A549 (cell line): ENCODE measurements at regions not wholly inside any gene's neighbourhood (a gene's known extent, or its start where the extent isn't known, plus 50 kb on each side); places are given as distances from the start of the nearest gene placed in this dataset.

Source experiments
- ATAC-seq, 2 experiments: fragments of 200-7000 bp in 1 of 2; fragments of >200 bp in 1 of 2; cut with Nextera tagmentation in 1 of 2; cut with Tn5 transposase in 1 of 2; 3 replicates each; pipeline versions ENCODE4 v1.8.0 to v1.9.1; 2018 to 2020; ENCODE audit warnings: mild to moderate bottlenecking in 1 of 2, moderate library complexity in 1 of 2
- CTCF ChIA-PET: fragments of 300-600 bp; sonication (Branson Sonifier 250); formaldehyde crosslinking; extraction: SDS; loops from one replicate; lab custom pipeline; 2021; ENCODE audit warnings: antibody characterized with exemption, inconsistent platforms; lab: Yijun Ruan, JAX
- POLR2A ChIA-PET: fragments of 350-600 bp; formaldehyde crosslinking; extraction: SDS; loops from one replicate; lab custom pipeline; 2021; ENCODE audit warnings: antibody characterized with exemption, inconsistent platforms; lab: Yijun Ruan, JAX
- DNase-seq, 2 experiments: peaks; one replicate each; pipeline versions ENCODE4 v3.0.0 to v3.0.0-alpha.2; 2011 to 2016; ENCODE audit warnings: low read depth in 1 of 2, low spot score in 1 of 2
- FAIRE-seq: peaks from 2 replicates; lab custom pipeline; 2011; peaks lifted over from hg19 to GRCh38; lab: Jason Lieb, UNC
- H3K27ac ChIP-seq, 2 experiments: fragments of >200 bp; sonication (Bioruptor Twin); formaldehyde crosslinking; 3 replicates each; pipeline ENCODE4 v1.5.1; 2016 to 2017
- H3K4me1 ChIP-seq: fragments of >200 bp; sonication (Bioruptor Twin); formaldehyde crosslinking; 3 replicates; pipeline ENCODE4 v1.6.1; 2016
- H3K4me2 ChIP-seq: fragments of >200 bp; sonication (Bioruptor Twin); formaldehyde crosslinking; 3 replicates; pipeline ENCODE4 v1.6.1; 2016
- H3K4me3 ChIP-seq: fragments of >200 bp; sonication (Bioruptor Twin); formaldehyde crosslinking; 3 replicates; pipeline ENCODE4 v1.5.1; 2016
- H3K9me3 ChIP-seq: fragments of >200 bp; sonication (Bioruptor Twin); formaldehyde crosslinking; 3 replicates; pipeline ENCODE4 v1.6.1; 2016
- BCL3 ChIP-seq: fragments of >200 bp; sonication (Bioruptor Twin); formaldehyde crosslinking; IDR thresholded peaks from 3 replicates; pipeline ENCODE4 v1.6.1; 2016
- CBX8 ChIP-seq: fragments of 200-600 bp; sonication (generic); IDR thresholded peaks from 2 replicates; pipeline ENCODE4 v1.6.1; 2016
- CHD4 ChIP-seq: fragments of 200-600 bp; sonication (generic); IDR thresholded peaks from 2 replicates; pipeline ENCODE4 v1.6.1; 2016; ENCODE audit warnings: antibody characterized with exemption, mild to moderate bottlenecking, borderline replicate concordance
- CTCF ChIP-seq: fragments of >200 bp; sonication (Bioruptor Twin); formaldehyde crosslinking; IDR thresholded peaks from 3 replicates; pipeline ENCODE4 v1.5.1; 2016
- EHF ChIP-seq: fragments of 250-450 bp; sonication (Bioruptor Pico); IDR thresholded peaks from 2 replicates; pipeline ENCODE4 v1.5.0; 2020; ENCODE audit warnings: mild to moderate bottlenecking
- EHMT2 ChIP-seq: fragments of 200-600 bp; sonication (generic); IDR thresholded peaks from 2 replicates; pipeline ENCODE4 v1.6.1; 2016; ENCODE audit warnings: antibody characterized with exemption, low read depth, mild to moderate bottlenecking, moderate library complexity
- EP300 ChIP-seq, 2 experiments: fragments of >200 bp; sonication (Bioruptor Twin); formaldehyde crosslinking; IDR thresholded peaks; 2 replicates in 1 of 2; 3 replicates in 1 of 2; pipeline ENCODE4 v1.6.1; 2016 to 2017
- FOSB ChIP-seq: fragments of 250-450 bp; sonication (Bioruptor Pico); IDR thresholded peaks from 2 replicates; pipeline ENCODE4 v1.5.0; 2020; ENCODE audit warnings: mild to moderate bottlenecking, moderate library complexity
- KDM1A ChIP-seq: fragments of 200-600 bp; sonication (generic); IDR thresholded peaks from 2 replicates; pipeline ENCODE4 v1.6.1; 2016; ENCODE audit warnings: low read depth, mild to moderate bottlenecking
- MAFK ChIP-seq: fragments of 450-650 bp; IDR thresholded peaks from 2 replicates; pipeline ENCODE4 v1.6.1; 2014; ENCODE audit not compliant: partially characterized antibody
- NFE2L2 ChIP-seq: fragments of 150-350 bp; conservative IDR thresholded peaks from 2 replicates; pipeline ENCODE4 v1.6.1; 2014; ENCODE audit warnings: low read length
- NR3C1 ChIP-seq: fragments of >200 bp; sonication (Bioruptor Twin); formaldehyde crosslinking; IDR thresholded peaks from 3 replicates; pipeline ENCODE4 v1.6.1; 2017
- PHF8 ChIP-seq: fragments of 200-600 bp; sonication (generic); IDR thresholded peaks from 2 replicates; pipeline ENCODE4 v1.6.1; 2016; ENCODE audit warnings: low read depth, mild to moderate bottlenecking, antibody characterized with exemption, moderate library complexity, borderline replicate concordance
- POLR2A ChIP-seq: IDR thresholded peaks from 2 replicates; pipeline ENCODE4 v1.6.1; 2012; ENCODE audit warnings: mild to moderate bottlenecking, low read length
- POLR2AphosphoS2 ChIP-seq: conservative IDR thresholded peaks from 2 replicates; pipeline ENCODE4 v1.6.1; 2012; ENCODE audit warnings: low read length, improper control_type of control experiment, inconsistent platforms
- RAD21 ChIP-seq, 2 experiments: fragments of >200 bp in 1 of 2; sonication (Bioruptor Twin) in 1 of 2; formaldehyde crosslinking in 1 of 2; IDR thresholded peaks in 1 of 2; conservative IDR thresholded peaks in 1 of 2; 2 replicates in 1 of 2; 3 replicates in 1 of 2; pipeline ENCODE4 v1.6.1; 2012 to 2018; ENCODE audit warnings: inconsistent platforms in 1 of 2
- RCOR1 ChIP-seq: fragments of 150-350 bp; IDR thresholded peaks from 2 replicates; pipeline ENCODE4 v1.6.1; 2014; ENCODE audit warnings: antibody characterized with exemption, low read length, low read depth
- RFX5 ChIP-seq: fragments of 450-650 bp; IDR thresholded peaks from 2 replicates; pipeline ENCODE4 v1.7.1; 2014; ENCODE audit warnings: antibody characterized with exemption, mild to moderate bottlenecking, moderate library complexity
- ZC3H11A ChIP-seq: fragments of 450-650 bp; IDR thresholded peaks from 2 replicates; pipeline ENCODE4 v1.6.1; 2014; ENCODE audit warnings: antibody characterized with exemption, mild to moderate bottlenecking
- ZFP36 ChIP-seq: fragments of 450-650 bp; IDR thresholded peaks from 2 replicates; pipeline ENCODE4 v1.6.1; 2014; ENCODE audit warnings: borderline replicate concordance; ENCODE audit not compliant: partially characterized antibody
- ZNF302 ChIP-seq: fragments of 250-450 bp; sonication (Bioruptor Pico); IDR thresholded peaks from 2 replicates; pipeline ENCODE4 v1.9.0; 2021; ENCODE audit warnings: inconsistent platforms, mild to moderate bottlenecking, moderate library complexity
- WGBS: methylation state at CpG from one replicate; pipeline ENCODE4 v1.1.6; 2017; ENCODE audit errors: missing lambda C conversion rate; 5-methylcytosine and 5-hydroxymethylcytosine counted together
- TF ChIP-seq, protein P1 (sequence below): IDR thresholded peaks from 2 replicates; pipeline ENCODE4 v1.6.1; 2012; ENCODE audit warnings: low read depth, borderline replicate concordance
- TF ChIP-seq, protein P2 (sequence below): fragments of >200 bp; sonication (Bioruptor Twin); formaldehyde crosslinking; IDR thresholded peaks from 2 replicates; pipeline ENCODE4 v1.6.1; 2016

DNA sequence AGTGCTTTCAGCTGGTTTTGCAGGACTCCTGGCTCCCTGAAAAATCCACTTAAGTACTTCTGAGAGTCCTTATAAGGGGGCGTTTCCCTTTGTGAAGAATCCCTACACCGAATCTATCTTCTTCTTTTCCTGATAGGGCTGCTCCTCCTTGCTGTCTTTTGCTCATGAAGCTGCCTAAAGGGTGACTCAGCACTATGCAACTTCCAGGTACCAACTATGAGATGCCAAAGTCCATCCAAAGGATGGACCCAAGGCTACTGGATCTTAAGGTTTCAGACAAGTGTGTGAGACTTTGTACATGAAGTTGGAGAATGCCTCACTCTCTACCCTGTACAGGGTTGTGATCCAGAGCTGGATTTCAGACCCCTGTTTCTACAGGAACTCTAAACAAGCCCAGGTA lies 485.0 kb upstream of the FAT1 start:
- Histone ChIP-seq H3K4me3 (no peak overlapping the region), H3K27ac (no peak overlapping the region; a peak in 1 of 6 replicates), H3K4me1 (0 out of 3 replicates have a peak, but pooled peaks cover 3% of the 10 kb centered on the region), H3K4me2 (no peak overlapping the region; the same call in 2 of the 3 replicates), H3K9me3 (no peaks in the 10 kb centered on the region)
- no peak; a peak in 1 of 6 replicates for ATAC-seq
- peak in 1 of 2 experiments; percentile 37 for DNase-seq
- CTCF ChIA-PET, result no interaction called here
- WGBS, result 24% methylated on average over 2 of the region's 2 CpGs
- POLR2A ChIA-PET, result no interaction called here
- TF ChIP-seq ZC3H11A, result no peak
- TF ChIP-seq MAFK, result peak; percentile 80
- no peak for TF ChIP-seq POLR2AphosphoS2
- TF ChIP-seq CTCF, result no peak
- no peak for TF ChIP-seq PHF8
- peak; percentile 71; the same call in 1 of the 2 replicates for TF ChIP-seq NFE2L2
- TF ChIP-seq FOSB, result no peak
- FAIRE-seq, result no peak

DNA sequence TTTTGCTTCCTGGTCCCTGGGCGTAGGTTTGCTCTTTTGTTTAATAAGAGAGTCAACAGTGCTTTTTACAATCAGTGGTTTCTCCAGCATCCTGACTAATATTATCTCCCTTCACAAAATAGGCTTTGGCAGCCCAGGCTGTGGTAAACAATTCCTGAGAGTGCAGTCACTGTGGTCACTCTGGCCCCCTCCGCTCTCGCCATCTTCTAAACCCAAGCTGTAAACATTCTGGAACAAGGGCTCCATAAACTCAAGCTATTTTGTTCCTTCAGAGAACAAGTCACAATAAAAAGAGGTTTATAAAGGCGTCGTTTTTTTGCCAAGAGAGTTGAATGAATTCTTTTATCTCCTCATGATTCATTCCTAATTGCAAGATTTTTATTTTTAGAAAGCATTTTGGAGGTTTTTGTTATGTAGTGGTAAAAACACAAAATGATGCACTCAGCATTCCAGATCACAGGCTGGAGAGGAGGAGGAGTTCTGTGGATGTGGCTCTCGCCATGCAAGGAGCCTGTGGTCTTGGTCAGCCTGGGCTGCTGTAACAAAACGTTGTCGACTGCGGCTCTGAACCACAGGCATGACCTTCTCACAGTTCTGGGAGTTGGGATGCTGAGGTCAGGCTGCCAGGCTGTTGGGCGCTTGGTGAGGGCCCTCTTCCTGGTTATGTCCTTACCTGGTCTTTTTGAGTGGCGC lies 486.4 kb upstream of the FAT1 start:
- 90% methylated on average over 11 of the region's 11 CpGs for WGBS
- TF ChIP-seq RAD21 (conservative IDR thresholded peaks at IDR 0.05 in 1 of 2, IDR thresholded peaks at IDR 0.05 in 1 of 2) (no peak), CHD4 (no peak), BCL3 (no peak)
- ATAC-seq, result no peak
- CTCF ChIA-PET, result no interaction called here
- no peaks in the 10 kb centered on the region for H3K9me3 ChIP-seq
- no peak for FAIRE-seq
- no peak for DNase-seq
- no peak overlapping the region for H3K4me3 ChIP-seq
- H3K4me2 ChIP-seq, result no peak overlapping the region
- no peak overlapping the region for H3K27ac ChIP-seq
- POLR2A ChIA-PET, result no interaction called here
- H3K4me1 ChIP-seq, result 0 out of 3 replicates have a peak, but pooled peaks cover 3% of the 10 kb centered on the region

DNA sequence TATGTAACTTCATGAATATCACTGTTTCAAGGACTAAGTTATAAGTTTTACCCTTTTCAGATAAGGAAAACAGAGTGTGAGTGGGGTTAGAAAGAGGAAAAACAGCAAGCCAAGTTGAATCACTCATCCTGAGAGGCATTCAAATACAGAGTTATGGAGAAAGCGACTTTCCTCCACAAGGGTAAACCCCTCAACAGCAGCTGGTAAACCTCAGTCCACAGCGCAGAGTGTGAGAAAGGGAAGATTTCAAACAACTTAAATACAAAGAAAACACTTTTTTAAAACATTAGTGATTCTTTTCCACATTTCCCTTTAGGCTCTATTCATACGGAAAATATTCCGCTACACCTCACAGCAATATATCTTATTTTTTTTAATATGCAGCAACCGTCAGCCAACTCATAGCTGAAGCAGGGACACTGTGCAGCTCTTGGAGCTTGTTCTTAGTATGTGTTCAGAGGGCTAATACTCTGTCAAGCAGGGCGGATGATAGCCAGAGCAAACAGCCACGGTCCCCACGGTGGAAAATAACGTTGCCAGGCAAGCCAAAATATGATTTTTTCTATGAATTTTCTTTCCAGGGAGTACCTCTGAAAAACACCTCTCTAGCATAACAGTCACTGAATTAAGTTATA lies 488.9 kb upstream of the FAT1 start:
- no peak for DNase-seq
- WGBS, result 67% methylated on average over 9 of the region's 9 CpGs
- ATAC-seq, result no peak
- Histone ChIP-seq H3K4me3 (no peak overlapping the region), H3K4me1 (0 out of 3 replicates have a peak, but pooled peaks cover 3% of the 10 kb centered on the region), H3K27ac (no peak overlapping the region), H3K4me2 (no peak overlapping the region), H3K9me3 (no peaks in the 10 kb centered on the region)
- TF ChIP-seq RAD21 (conservative IDR thresholded peaks at IDR 0.05 in 1 of 2, IDR thresholded peaks at IDR 0.05 in 1 of 2) (no peak), EHF (no peak), RFX5 (no peak), PHF8 (no peak), RCOR1 (no peak), POLR2A (no peak), NFE2L2 (no peak), EP300 (IDR thresholded peaks at IDR 0.05) (no peak), BCL3 (no peak), POLR2AphosphoS2 (no peak), KDM1A (no peak), CBX8 (no peak), EHMT2 (no peak), ZC3H11A (no peak), ZNF302 (CRISPR knock-in tag) (no peak), NR3C1 (no peak), ZFP36 (no peak)
- TF ChIP-seq, protein P1, sequence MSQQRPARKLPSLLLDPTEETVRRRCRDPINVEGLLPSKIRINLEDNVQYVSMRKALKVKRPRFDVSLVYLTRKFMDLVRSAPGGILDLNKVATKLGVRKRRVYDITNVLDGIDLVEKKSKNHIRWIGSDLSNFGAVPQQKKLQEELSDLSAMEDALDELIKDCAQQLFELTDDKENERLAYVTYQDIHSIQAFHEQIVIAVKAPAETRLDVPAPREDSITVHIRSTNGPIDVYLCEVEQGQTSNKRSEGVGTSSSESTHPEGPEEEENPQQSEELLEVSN, result no peak
- TF ChIP-seq, protein P2, sequence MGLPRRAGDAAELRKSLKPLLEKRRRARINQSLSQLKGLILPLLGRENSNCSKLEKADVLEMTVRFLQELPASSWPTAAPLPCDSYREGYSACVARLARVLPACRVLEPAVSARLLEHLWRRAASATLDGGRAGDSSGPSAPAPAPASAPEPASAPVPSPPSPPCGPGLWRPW, result no peak
- no peak for FAIRE-seq
- ChIA-PET POLR2A (no interaction called here), CTCF (no interaction called here)
